K562 (cell line): ENCODE measurements at regions not wholly inside any gene's neighbourhood (a gene's known extent, or its start where the extent isn't known, plus 50 kb on each side); places are given as distances from the start of the nearest gene placed in this dataset.

ENCODE experiments used
- ASH1L ChIP-seq: fragments of 450-650 bp; IDR thresholded peaks from 2 replicates; pipeline ENCODE4 v1.6.1; 2018; ENCODE audit warnings: borderline replicate concordance, mild to moderate bottlenecking, low read depth; ENCODE audit not compliant: partially characterized antibody
- BRF2 ChIP-seq: IDR thresholded peaks from 3 replicates; pipeline ENCODE4 v1.6.1; 2011; ENCODE audit warnings: borderline replicate concordance, mild to moderate bottlenecking; ENCODE audit not compliant: insufficient read length, insufficient read depth
- CHD7 ChIP-seq: fragments of 200-600 bp; sonication (generic); IDR thresholded peaks from one replicate; pipeline ENCODE4 v1.6.1; 2012; ENCODE audit warnings: mild to moderate bottlenecking, low read depth, low read length, inconsistent platforms
- FOS ChIP-seq: IDR thresholded peaks from 3 replicates; pipeline ENCODE4 v1.6.1; 2011; ENCODE audit not compliant: insufficient read length; ENCODE audit errors: extremely low read depth
- HCFC1 ChIP-seq: IDR thresholded peaks from 2 replicates; pipeline ENCODE4 v1.6.1; 2012; ENCODE audit warnings: low read depth, low read length, improper control_type of control experiment
- HES1 ChIP-seq: fragments of 450-650 bp; IDR thresholded peaks from 2 replicates; pipeline ENCODE4 v1.6.1; 2016; ENCODE audit warnings: low read depth, mild to moderate bottlenecking, moderate library complexity
- KLF6 ChIP-seq: fragments of 250-450 bp; sonication (Bioruptor Pico); IDR thresholded peaks from 2 replicates; pipeline ENCODE4 v1.4.0; 2020; ENCODE audit warnings: mild to moderate bottlenecking, moderate library complexity, borderline replicate concordance
- POU5F1 ChIP-seq: fragments of 150-350 bp; IDR thresholded peaks from 2 replicates; pipeline ENCODE4 v1.6.1; 2014; ENCODE audit warnings: borderline replicate concordance, low read length, low read depth, mild to moderate bottlenecking; ENCODE audit not compliant: partially characterized antibody
- SLC30A9 ChIP-seq: fragments of 250-450 bp; sonication (Bioruptor Pico); IDR thresholded peaks from 2 replicates; pipeline ENCODE4 v1.8.0; 2022; ENCODE audit warnings: mild to moderate bottlenecking, moderate library complexity
- ZBTB8A ChIP-seq: fragments of 450-650 bp; IDR thresholded peaks from 2 replicates; pipeline ENCODE4 v1.6.1; 2018; ENCODE audit warnings: mild to moderate bottlenecking, moderate library complexity; ENCODE audit not compliant: partially characterized antibody
- ZNF212 ChIP-seq: fragments of 450-650 bp; formaldehyde crosslinking; IDR thresholded peaks from 2 replicates; pipeline ENCODE4 v1.4.0; 2020; ENCODE audit warnings: mild to moderate bottlenecking

DNA sequence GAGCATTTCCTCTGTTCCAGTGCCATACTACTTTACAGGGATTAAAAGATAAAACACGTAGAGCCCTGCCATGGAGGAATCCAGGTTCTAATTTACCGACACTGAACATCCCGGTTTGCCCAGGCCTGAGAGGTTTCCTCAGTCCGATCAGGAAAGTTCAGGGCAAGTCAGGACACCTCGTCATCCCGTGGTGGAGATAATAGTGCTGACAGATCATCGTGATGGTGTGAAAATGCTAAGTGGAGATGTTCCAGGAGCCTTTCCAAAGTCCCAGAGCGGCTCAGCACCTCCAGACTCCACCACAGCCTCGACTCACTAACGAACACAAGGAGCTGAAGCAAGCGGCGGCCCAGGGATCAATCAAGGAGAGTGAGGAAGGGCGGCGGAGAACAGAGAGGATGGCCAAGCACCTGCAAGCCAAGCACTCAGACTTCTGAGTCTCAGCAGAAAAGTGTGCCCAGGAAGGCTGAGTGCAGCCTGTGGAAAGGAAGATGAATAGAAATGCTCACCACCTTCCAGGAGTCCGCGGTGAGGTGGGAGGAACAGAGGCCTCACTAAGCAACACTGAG, 103.7 kb upstream of the VWC2 start (continued):
- TF ChIP-seq CHD7 = no peak
- TF ChIP-seq ASH1L = no peak
- TF ChIP-seq FOS = no peak
- TF ChIP-seq HCFC1 = no peak
- no peak for TF ChIP-seq BRF2
- TF ChIP-seq ZBTB8A = no peak
- no peak for TF ChIP-seq HES1
- TF ChIP-seq SLC30A9 (CRISPR knock-in tag) = no peak
- no peak for TF ChIP-seq KLF6 (CRISPR knock-in tag)
- no peak for TF ChIP-seq ZNF212
- no peak for TF ChIP-seq POU5F1
